ENCODE measurements at regions not wholly inside any gene's neighbourhood (a gene's known extent, or its start where the extent isn't known, plus 50 kb on each side); places are given as distances from the start of the nearest gene placed in this dataset.
"Not testable (repeated sequence)": the region's sequence is repeated elsewhere in the genome, so short reads cannot be mapped to it uniquely, and the experiment has no call there.

GRCh38 chr4:3932734-3933133, 166.5 kb downstream of the ADRA2C start:
- POLR2A ChIA-PET; H2AFZ ChIP-seq (ENCODE audit: control insufficient read depth, low read depth, low read length); H3K4me1 ChIP-seq (ENCODE audit: control insufficient read depth, insufficient read depth, low read length); FAIRE-seq; H3K9ac ChIP-seq (ENCODE audit: control insufficient read depth, insufficient read depth, low read length); H3K36me3 ChIP-seq (ENCODE audit: control insufficient read depth in 2 of 2, insufficient read depth in 2 of 2, low read length in 1 of 2); DNase-seq (ENCODE audit: low read depth, low spot score); H3K9me3 ChIP-seq (replicated peaks; ENCODE audit: control insufficient read depth, insufficient read depth, low read length); H3K4me3 ChIP-seq; intact Hi-C loops (cut with micrococcal nuclease; ENCODE audit: unreplicated experiment); in situ Hi-C loops (cut with MboI); H3K27ac ChIP-seq (ENCODE audit: control insufficient read depth, insufficient read depth); H3K27me3 ChIP-seq (replicated peaks in 1 of 2; ENCODE audit: control insufficient read depth in 2 of 2, insufficient read depth in 2 of 2, low read length in 1 of 2); H3K4me2 ChIP-seq (ENCODE audit: control insufficient read depth, insufficient read depth); H3K79me2 ChIP-seq (ENCODE audit: control insufficient read depth, insufficient read depth, low read length); RAD21 ChIA-PET (ENCODE audit: unreplicated experiment); SMC1A ChIA-PET (ENCODE audit: uncharacterized antibody, unreplicated experiment); CTCF ChIA-PET; H4K20me1 ChIP-seq (ENCODE audit: control insufficient read depth, insufficient read depth); BruUV-seq (replicated peaks); ATAC-seq: not testable (repeated sequence)
- 48% methylated on average over 7 of the region's 8 CpGs for WGBS (ENCODE audit: insufficient coverage, insufficient replicate concordance, low lambda C conversion rate, missing lambda C conversion rate)

- H3K36me3 ChIP-seq (ENCODE audit: control insufficient read depth in 2 of 2, insufficient read depth in 2 of 2, low read length in 1 of 2); RAD21 ChIA-PET (ENCODE audit: unreplicated experiment); H4K20me1 ChIP-seq (ENCODE audit: control insufficient read depth, insufficient read depth); H3K9ac ChIP-seq (ENCODE audit: control insufficient read depth, insufficient read depth, low read length); POLR2A ChIA-PET; FAIRE-seq; H2AFZ ChIP-seq (ENCODE audit: control insufficient read depth, low read depth, low read length); DNase-seq (ENCODE audit: low read depth, low spot score); H3K9me3 ChIP-seq (replicated peaks; ENCODE audit: control insufficient read depth, insufficient read depth, low read length); CTCF ChIA-PET; H3K4me3 ChIP-seq; in situ Hi-C loops (cut with MboI); H3K27me3 ChIP-seq (replicated peaks in 1 of 2; ENCODE audit: control insufficient read depth in 2 of 2, insufficient read depth in 2 of 2, low read length in 1 of 2); ATAC-seq; H3K4me2 ChIP-seq (ENCODE audit: control insufficient read depth, insufficient read depth); BruUV-seq (replicated peaks); intact Hi-C loops (cut with micrococcal nuclease; ENCODE audit: unreplicated experiment); H3K4me1 ChIP-seq (ENCODE audit: control insufficient read depth, insufficient read depth, low read length); SMC1A ChIA-PET (ENCODE audit: uncharacterized antibody, unreplicated experiment); H3K27ac ChIP-seq (ENCODE audit: control insufficient read depth, insufficient read depth); H3K79me2 ChIP-seq (ENCODE audit: control insufficient read depth, insufficient read depth, low read length): not testable (repeated sequence)
- 72% methylated on average over 10 of the region's 10 CpGs for WGBS (ENCODE audit: insufficient coverage, insufficient replicate concordance, low lambda C conversion rate, missing lambda C conversion rate)
Observed at GRCh38 chr4:3935406-3935805, 169.2 kb downstream of the ADRA2C start.

GRCh38 chr4:3936184-3936583, 170.0 kb downstream of the ADRA2C start:
- ChIA-PET CTCF (no interaction called here), SMC1A (ENCODE audit: uncharacterized antibody, unreplicated experiment) (no interaction called here), RAD21 (ENCODE audit: unreplicated experiment) (no interaction called here), POLR2A (no interaction called here)
- Histone ChIP-seq H3K27ac (ENCODE audit: control insufficient read depth, insufficient read depth) (no peak overlapping the region), H3K4me1 (ENCODE audit: control insufficient read depth, insufficient read depth, low read length) (no peaks in the 10 kb centered on the region), H3K36me3 (ENCODE audit: control insufficient read depth in 2 of 2, insufficient read depth in 2 of 2, low read length in 1 of 2) (no peaks in the 10 kb centered on the region), H4K20me1 (ENCODE audit: control insufficient read depth, insufficient read depth) (no peaks in the 10 kb centered on the region), H3K9me3 (replicated peaks; ENCODE audit: control insufficient read depth, insufficient read depth, low read length) (no peaks in the 10 kb centered on the region), H3K79me2 (ENCODE audit: control insufficient read depth, insufficient read depth, low read length) (no peaks in the 10 kb centered on the region), H3K9ac (ENCODE audit: control insufficient read depth, insufficient read depth, low read length) (no peak overlapping the region), H3K4me3 (no peak overlapping the region), H3K27me3 (replicated peaks in 1 of 2; ENCODE audit: control insufficient read depth in 2 of 2, insufficient read depth in 2 of 2, low read length in 1 of 2) (no peaks in the 10 kb centered on the region), H3K4me2 (ENCODE audit: control insufficient read depth, insufficient read depth) (no peak overlapping the region), H2AFZ (ENCODE audit: control insufficient read depth, low read depth, low read length) (no peak overlapping the region)
- in situ Hi-C loops (cut with MboI) (no loop called here), intact Hi-C loops (cut with micrococcal nuclease; ENCODE audit: unreplicated experiment) (no loop called here)
- WGBS (ENCODE audit: insufficient coverage, insufficient replicate concordance, low lambda C conversion rate, missing lambda C conversion rate), result 47% methylated on average over 13 of the region's 13 CpGs
- no peak for FAIRE-seq
- no peak for TF ChIP-seq JUNB (IDR thresholded peaks at IDR 0.05)
- TF ChIP-seq MTA2 (IDR thresholded peaks at IDR 0.05; ENCODE audit: low read depth), result no peak
- TF ChIP-seq TARDBP (IDR thresholded peaks at IDR 0.05; ENCODE audit: borderline replicate concordance), result no peak
- no peak for TF ChIP-seq HDAC2 (IDR thresholded peaks at IDR 0.05)
- no peak for DNase-seq (ENCODE audit: low read depth, low spot score)
- BruUV-seq (replicated peaks), result no TSS peak
- ATAC-seq, result no peak

GRCh38 chr4:3937849-3938562, 171.8 kb downstream of the ADRA2C start:
- RAD21 ChIA-PET (ENCODE audit: unreplicated experiment); H3K4me1 ChIP-seq (ENCODE audit: control insufficient read depth, insufficient read depth, low read length); intact Hi-C loops (cut with micrococcal nuclease; ENCODE audit: unreplicated experiment); H2AFZ ChIP-seq (ENCODE audit: control insufficient read depth, low read depth, low read length); H4K20me1 ChIP-seq (ENCODE audit: control insufficient read depth, insufficient read depth); BruUV-seq (replicated peaks); SMC1A ChIA-PET (ENCODE audit: uncharacterized antibody, unreplicated experiment); H3K9ac ChIP-seq (ENCODE audit: control insufficient read depth, insufficient read depth, low read length); POLR2A ChIA-PET; DNase-seq (ENCODE audit: low read depth, low spot score); FAIRE-seq; ATAC-seq; CTCF ChIA-PET; H3K27me3 ChIP-seq (replicated peaks in 1 of 2; ENCODE audit: control insufficient read depth in 2 of 2, insufficient read depth in 2 of 2, low read length in 1 of 2); in situ Hi-C loops (cut with MboI); H3K36me3 ChIP-seq (ENCODE audit: control insufficient read depth in 2 of 2, insufficient read depth in 2 of 2, low read length in 1 of 2); H3K9me3 ChIP-seq (replicated peaks; ENCODE audit: control insufficient read depth, insufficient read depth, low read length); H3K4me3 ChIP-seq; H3K27ac ChIP-seq (ENCODE audit: control insufficient read depth, insufficient read depth); H3K79me2 ChIP-seq (ENCODE audit: control insufficient read depth, insufficient read depth, low read length): not testable (repeated sequence)
- 42% methylated on average over 15 of the region's 18 CpGs for WGBS (ENCODE audit: insufficient coverage, insufficient replicate concordance, low lambda C conversion rate, missing lambda C conversion rate)
- H3K4me2 ChIP-seq (ENCODE audit: control insufficient read depth, insufficient read depth), result peak overlapping the region; percentile 13; the same call in 1 of the 2 replicates

Measured in GM12878 (cell line).